GM23248 (cell line): ENCODE measurements at regions not wholly inside any gene's neighbourhood (a gene's known extent, or its start where the extent isn't known, plus 50 kb on each side); places are given as distances from the start of the nearest gene placed in this dataset.

Experiments
- EZH2 ChIP-seq: fragments of 200-600 bp; sonication (generic); IDR thresholded peaks from 2 replicates; pipeline ENCODE4 v1.6.1; 2018; ENCODE audit warnings: antibody characterized with exemption, mild to moderate bottlenecking; ENCODE audit not compliant: insufficient read depth, poor library complexity, severe bottlenecking
- EZH2phosphoT487 ChIP-seq: fragments of 200-600 bp; sonication (generic); IDR thresholded peaks from 2 replicates; pipeline ENCODE4 v1.6.1; 2018; ENCODE audit warnings: antibody characterized with exemption, moderate library complexity, mild to moderate bottlenecking, low read depth; ENCODE audit not compliant: insufficient read depth

GRCh38 chr16:66045626-66046025 is 320.9 kb upstream of the CDH5 start:
- TF ChIP-seq EZH2phosphoT487: no peak
- TF ChIP-seq EZH2: no peak
